ENCODE measurements at regions not wholly inside any gene's neighbourhood (a gene's known extent, or its start where the extent isn't known, plus 50 kb on each side); places are given as distances from the start of the nearest gene placed in this dataset.
A peak's percentile ranks its signal among the peaks of the same experiment; 100 is the strongest.

DNA sequence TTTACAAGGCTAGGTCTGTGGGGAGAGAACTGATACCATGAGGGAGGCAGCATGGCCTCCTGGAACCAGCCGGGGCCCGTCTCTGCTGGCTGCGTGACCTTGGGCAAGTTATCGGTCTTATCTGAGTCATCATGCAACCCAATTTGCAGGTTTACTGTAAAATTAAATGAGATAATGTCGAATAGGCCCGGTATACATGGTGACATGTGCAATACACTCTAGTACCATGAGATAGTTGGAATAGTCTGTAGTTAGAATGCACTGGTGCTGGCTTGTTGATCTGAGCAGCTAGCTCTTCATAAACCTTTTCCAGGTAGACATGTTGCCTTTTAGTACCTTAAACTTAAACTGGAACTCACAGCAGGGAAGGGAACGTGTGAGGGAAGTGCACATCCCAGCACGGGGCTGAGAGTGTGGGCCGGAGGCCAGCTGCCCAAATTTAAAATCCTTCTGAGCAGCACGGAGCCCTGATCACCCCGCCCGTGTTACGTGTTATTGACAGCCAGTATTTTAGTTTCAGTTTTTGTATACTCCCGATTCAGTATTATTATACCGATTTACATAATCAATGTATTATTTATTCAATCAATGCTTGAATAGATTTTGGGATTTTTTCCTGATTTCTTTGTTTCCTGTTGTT lies 72.4 kb upstream of the HS6ST1 start:
- DNase-seq = peak in 1 of 2 donors; percentile 9
- TF ChIP-seq, protein P1, sequence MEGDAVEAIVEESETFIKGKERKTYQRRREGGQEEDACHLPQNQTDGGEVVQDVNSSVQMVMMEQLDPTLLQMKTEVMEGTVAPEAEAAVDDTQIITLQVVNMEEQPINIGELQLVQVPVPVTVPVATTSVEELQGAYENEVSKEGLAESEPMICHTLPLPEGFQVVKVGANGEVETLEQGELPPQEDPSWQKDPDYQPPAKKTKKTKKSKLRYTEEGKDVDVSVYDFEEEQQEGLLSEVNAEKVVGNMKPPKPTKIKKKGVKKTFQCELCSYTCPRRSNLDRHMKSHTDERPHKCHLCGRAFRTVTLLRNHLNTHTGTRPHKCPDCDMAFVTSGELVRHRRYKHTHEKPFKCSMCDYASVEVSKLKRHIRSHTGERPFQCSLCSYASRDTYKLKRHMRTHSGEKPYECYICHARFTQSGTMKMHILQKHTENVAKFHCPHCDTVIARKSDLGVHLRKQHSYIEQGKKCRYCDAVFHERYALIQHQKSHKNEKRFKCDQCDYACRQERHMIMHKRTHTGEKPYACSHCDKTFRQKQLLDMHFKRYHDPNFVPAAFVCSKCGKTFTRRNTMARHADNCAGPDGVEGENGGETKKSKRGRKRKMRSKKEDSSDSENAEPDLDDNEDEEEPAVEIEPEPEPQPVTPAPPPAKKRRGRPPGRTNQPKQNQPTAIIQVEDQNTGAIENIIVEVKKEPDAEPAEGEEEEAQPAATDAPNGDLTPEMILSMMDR (IDR thresholded peaks at IDR 0.05) = no peak
- 83 to 86% (median 84%) methylated on average over 15 of the region's 15 CpGs for WGBS, 3 donors
- Histone ChIP-seq H3K27me3 (ENCODE audit: insufficient read depth in 3 of 3, low read length in 2 of 3) (no peaks in the 10 kb centered on the region), H3K4me3 (no peak overlapping the region), H3K27ac (no peak overlapping the region), H3K4me1 (no peaks in the 10 kb centered on the region), H3K36me3 (ENCODE audit: insufficient read depth in 1 of 2, low read depth in 1 of 2) (no peaks in the 10 kb centered on the region), H3K9me3 (no peaks in the 10 kb centered on the region)
- ATAC-seq = no peak
- intact Hi-C loops (cut with DNase I) = no loop called here

DNA sequence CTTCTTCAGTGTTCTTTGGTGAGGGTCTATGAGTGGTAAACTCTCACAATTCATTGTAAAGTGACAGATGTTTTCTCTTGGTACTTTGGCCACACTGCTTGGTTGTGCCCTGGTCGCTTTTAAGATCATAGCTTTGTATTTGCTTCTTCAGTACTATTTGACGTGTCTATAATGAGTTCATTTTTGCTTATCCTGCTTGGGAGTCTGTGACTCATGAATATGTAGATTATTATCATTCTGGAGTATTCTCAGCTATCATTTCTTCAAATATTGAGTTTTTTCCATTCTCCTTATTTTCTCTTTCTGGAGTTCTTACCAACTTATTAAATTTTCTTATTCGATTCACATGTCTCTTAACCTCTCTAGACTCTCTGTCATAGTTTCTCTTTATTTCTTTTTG lies 73.0 kb upstream of the HS6ST1 start:
- H3K4me3 ChIP-seq = no peak overlapping the region
- H3K4me1 ChIP-seq = no peaks in the 10 kb centered on the region
- no peaks in the 10 kb centered on the region for H3K36me3 ChIP-seq (ENCODE audit: insufficient read depth in 1 of 2, low read depth in 1 of 2)
- no peak for ATAC-seq
- H3K27ac ChIP-seq = no peak overlapping the region
- intact Hi-C loops (cut with DNase I) = no loop called here
- TF ChIP-seq, protein P1 (IDR thresholded peaks at IDR 0.05) = no peak
- H3K9me3 ChIP-seq = no peaks in the 10 kb centered on the region
- 88 to 99% (median 89%) methylated on average over 3 of the region's 3 CpGs for WGBS, 3 donors
- no peak for DNase-seq
- H3K27me3 ChIP-seq (ENCODE audit: insufficient read depth in 3 of 3, low read length in 2 of 3) = no peaks in the 10 kb centered on the region

DNA sequence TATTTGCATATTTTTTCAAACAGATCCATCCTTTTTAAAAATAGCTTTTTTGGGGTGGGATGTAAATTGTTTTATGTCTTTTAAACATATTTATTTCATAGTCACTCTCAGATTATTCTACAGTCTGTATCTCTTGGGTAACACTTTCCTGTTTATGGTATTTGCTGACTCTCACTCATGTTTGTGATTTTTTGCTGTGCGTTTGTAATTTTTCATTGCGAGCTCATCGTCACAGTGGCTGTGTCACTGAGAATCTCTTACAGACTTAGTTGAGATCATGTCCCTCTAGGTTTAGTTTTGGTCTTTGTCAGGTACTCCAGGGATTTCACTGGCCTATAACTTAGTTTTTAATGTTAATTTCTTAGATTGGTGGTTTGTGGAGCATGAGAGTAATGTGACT lies 73.5 kb upstream of the HS6ST1 start:
- H3K9me3 ChIP-seq = no peaks in the 10 kb centered on the region
- ATAC-seq = no peak
- no peaks in the 10 kb centered on the region for H3K36me3 ChIP-seq (ENCODE audit: insufficient read depth in 1 of 2, low read depth in 1 of 2)
- H3K27me3 ChIP-seq (ENCODE audit: insufficient read depth in 3 of 3, low read length in 2 of 3) = no peaks in the 10 kb centered on the region
- H3K27ac ChIP-seq = no peak overlapping the region
- no peaks in the 10 kb centered on the region for H3K4me1 ChIP-seq
- TF ChIP-seq, protein P1 (IDR thresholded peaks at IDR 0.05) = no peak
- 92 to 96% (median 93%) methylated on average over 3 of the region's 3 CpGs for WGBS, 3 donors
- intact Hi-C loops (cut with DNase I) = no loop called here
- DNase-seq = no peak
- H3K4me3 ChIP-seq = no peak overlapping the region

DNA sequence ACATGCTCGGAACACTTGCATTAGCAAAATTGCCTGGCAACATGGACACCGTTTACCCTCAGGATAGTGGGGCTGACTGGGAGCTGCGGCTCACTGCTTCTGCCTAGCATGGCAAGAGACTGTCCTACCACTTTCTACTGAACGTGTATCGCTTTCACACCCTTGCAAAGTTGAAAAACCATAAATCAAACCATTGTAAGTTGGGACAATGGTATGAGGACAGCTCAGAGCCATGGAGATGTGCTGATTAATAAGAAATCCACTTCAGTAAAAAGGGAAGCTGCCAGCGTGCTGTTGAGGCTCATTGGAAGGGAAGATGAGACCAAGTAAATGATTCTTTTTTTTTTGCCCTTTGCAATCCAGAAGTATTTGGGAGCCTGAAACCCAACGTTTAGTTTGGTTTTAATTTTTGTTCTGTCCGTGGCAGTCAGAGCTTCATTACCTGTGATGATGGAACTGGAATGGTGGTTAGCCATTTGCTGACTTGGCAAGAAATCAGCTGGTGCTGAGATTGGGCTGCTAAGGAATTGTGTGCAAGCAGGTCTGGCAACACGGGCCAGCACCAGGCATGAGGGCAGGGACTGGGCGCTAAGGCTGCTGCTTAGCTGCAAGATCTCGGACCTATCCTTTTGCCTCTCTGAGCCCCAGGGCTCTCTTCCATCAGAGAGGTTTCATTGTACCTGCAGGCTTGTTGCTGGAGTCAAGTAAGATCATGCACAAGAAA lies 75.5 kb upstream of the HS6ST1 start:
- TF ChIP-seq, protein P1 (IDR thresholded peaks at IDR 0.05) = no peak
- H3K27ac ChIP-seq = no peak overlapping the region
- WGBS, 3 donors = 74 to 84% (median 78%) methylated on average over 11 of the region's 11 CpGs
- H3K9me3 ChIP-seq = no peaks in the 10 kb centered on the region
- ATAC-seq (no peak), DNase-seq (peak in 1 of 2 donors; percentile 6)
- H3K36me3 ChIP-seq (ENCODE audit: insufficient read depth in 1 of 2, low read depth in 1 of 2) = no peaks in the 10 kb centered on the region
- no peak overlapping the region for H3K4me3 ChIP-seq
- H3K4me1 ChIP-seq = no peaks in the 10 kb centered on the region
- no peaks in the 10 kb centered on the region for H3K27me3 ChIP-seq (ENCODE audit: insufficient read depth in 3 of 3, low read length in 2 of 3)
- intact Hi-C loops (cut with DNase I) = no loop called here

Measured in psoas muscle (tissue), 7 donors.